OCI-LY7 (cell line): ENCODE measurements at regions not wholly inside any gene's neighbourhood (a gene's known extent, or its start where the extent isn't known, plus 50 kb on each side); places are given as distances from the start of the nearest gene placed in this dataset.
"Not testable (repeated sequence)": the region's sequence is repeated elsewhere in the genome, so short reads cannot be mapped to it uniquely, and the experiment has no call there.

ENCODE experiments used
- BruUV-seq: library from RNA; stranded (reverse); fragments of 400-500 nt; replicated peaks from 2 replicates; lab custom pipeline; 2021; lab: Mats Ljungman, UMichigan
- CTCF ChIA-PET: fragments of 300-600 bp; sonication (Branson Sonifier 250); formaldehyde crosslinking; loops from one replicate; lab custom pipeline; 2022; ENCODE audit warnings: antibody characterized with exemption; ENCODE audit not compliant: unreplicated experiment; lab: Charles Lee
- POLR2A ChIA-PET: fragments of 300-600 bp; sonication (Branson Sonifier 250); formaldehyde crosslinking; loops from one replicate; lab custom pipeline; 2022; ENCODE audit warnings: antibody characterized with exemption; lab: Charles Lee
- DNase-seq: peaks from one replicate; pipeline ENCODE4 v3.0.0-alpha.2; 2015; ENCODE audit warnings: low spot score
- H2AFZ ChIP-seq: fragments of 200-600 bp; sonication (generic), shearing (Covaris generic); 2 replicates; pipeline ENCODE4 v1.6.1; 2014; ENCODE audit warnings: mild to moderate bottlenecking, antibody characterized with exemption, low read length, moderate library complexity
- H3K27ac ChIP-seq: fragments of 200-600 bp; sonication (generic); 2 replicates; pipeline ENCODE4 v1.5.1; 2014; ENCODE audit warnings: mixed run types, low read depth, mild to moderate bottlenecking, moderate library complexity, low read length, inconsistent platforms; ENCODE audit not compliant: poor library complexity, severe bottlenecking
- H3K36me3 ChIP-seq: fragments of 200-600 bp; sonication (generic); 2 replicates; pipeline ENCODE4 v1.6.1; 2014; ENCODE audit warnings: mild to moderate bottlenecking, antibody characterized with exemption, low read length, moderate library complexity, mixed read lengths; ENCODE audit not compliant: insufficient read depth
- H3K4me1 ChIP-seq: fragments of 200-600 bp; sonication (generic); 2 replicates; pipeline ENCODE4 v1.5.1; 2014; ENCODE audit warnings: mild to moderate bottlenecking, low read length; ENCODE audit not compliant: insufficient read depth, poor library complexity, severe bottlenecking
- H3K4me2 ChIP-seq: fragments of 200-600 bp; sonication (generic); 2 replicates; pipeline ENCODE4 v1.6.1; 2014; ENCODE audit warnings: mild to moderate bottlenecking, low read length
- H3K4me3 ChIP-seq: fragments of 200-600 bp; sonication (generic); 2 replicates; pipeline ENCODE4 v1.5.1; 2014; ENCODE audit warnings: mild to moderate bottlenecking, low read depth, low read length; ENCODE audit not compliant: poor library complexity, severe bottlenecking
- H3K79me2 ChIP-seq: fragments of 200-600 bp; sonication (generic); 2 replicates; pipeline ENCODE4 v1.6.1; 2016; ENCODE audit warnings: low read depth, mild to moderate bottlenecking, low read length, moderate library complexity, mixed read lengths; ENCODE audit not compliant: insufficient read depth
- H3K9me2 ChIP-seq: fragments of 200-600 bp; sonication (generic); 2 replicates; pipeline ENCODE4 v1.6.1; 2016; ENCODE audit warnings: mild to moderate bottlenecking, low read length, mixed read lengths; ENCODE audit not compliant: insufficient read depth
- H3K9me3 ChIP-seq: fragments of 200-600 bp; sonication (generic); 2 replicates; pipeline ENCODE4 v1.6.1; 2014; ENCODE audit warnings: mild to moderate bottlenecking, mixed run types, low read length, mixed read lengths
- H4K20me1 ChIP-seq: fragments of 200-600 bp; sonication (generic); 2 replicates; pipeline ENCODE4 v1.6.1; 2014; ENCODE audit warnings: mild to moderate bottlenecking, antibody characterized with exemption, low read length, moderate library complexity, mixed read lengths; ENCODE audit not compliant: insufficient read depth
- EZH2phosphoT487 ChIP-seq: fragments of 200-600 bp; sonication (generic); IDR thresholded peaks from 2 replicates; pipeline ENCODE4 v1.6.1; 2018; ENCODE audit warnings: low read depth, borderline replicate concordance, mild to moderate bottlenecking, mixed run types, antibody characterized with exemption, low read length, moderate library complexity, mixed read lengths
- intact Hi-C: fragments of 100-400 bp; cut with micrococcal nuclease; formaldehyde crosslinking; loops from one replicate; pipeline ENCODE4 v1.10.0; 2022; ENCODE audit not compliant: unreplicated experiment
- TF ChIP-seq, protein P1 (sequence below): fragments of 200-600 bp; sonication (generic); conservative IDR thresholded peaks from 2 replicates; pipeline ENCODE4 v1.5.1; 2014; ENCODE audit warnings: mild to moderate bottlenecking, antibody characterized with exemption, low read length, moderate library complexity, mixed read lengths

DNA sequence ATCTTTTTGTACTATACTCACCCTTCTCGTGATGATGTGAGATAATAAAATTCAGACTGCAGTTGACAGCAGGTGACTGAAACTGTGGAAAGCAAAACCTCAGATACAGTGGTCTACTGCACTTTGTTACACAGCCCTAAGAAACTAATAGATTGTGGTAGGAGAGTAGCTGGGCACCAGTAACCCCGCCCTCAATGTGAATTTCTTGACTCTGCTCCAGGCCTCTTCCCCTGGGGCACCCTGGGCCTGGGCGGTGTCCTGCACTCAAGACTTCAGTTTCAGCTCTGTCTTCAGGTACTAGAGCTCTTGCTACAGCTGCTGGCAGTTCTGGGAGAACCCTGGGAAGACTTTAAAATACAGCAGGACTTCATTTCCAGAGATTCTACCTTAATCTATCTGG is 197.6 kb upstream of the AVPR1A start:
- H3K4me1 ChIP-seq, result no peaks in the 10 kb centered on the region
- no peak for DNase-seq
- H3K79me2 ChIP-seq, result no peaks in the 10 kb centered on the region
- no TSS peak for BruUV-seq
- ChIA-PET CTCF (no interaction called here), POLR2A (no interaction called here)
- no peak overlapping the region for H3K27ac ChIP-seq
- no peaks in the 10 kb centered on the region for H3K9me3 ChIP-seq
- no peak overlapping the region for H3K4me2 ChIP-seq
- TF ChIP-seq, protein P1, sequence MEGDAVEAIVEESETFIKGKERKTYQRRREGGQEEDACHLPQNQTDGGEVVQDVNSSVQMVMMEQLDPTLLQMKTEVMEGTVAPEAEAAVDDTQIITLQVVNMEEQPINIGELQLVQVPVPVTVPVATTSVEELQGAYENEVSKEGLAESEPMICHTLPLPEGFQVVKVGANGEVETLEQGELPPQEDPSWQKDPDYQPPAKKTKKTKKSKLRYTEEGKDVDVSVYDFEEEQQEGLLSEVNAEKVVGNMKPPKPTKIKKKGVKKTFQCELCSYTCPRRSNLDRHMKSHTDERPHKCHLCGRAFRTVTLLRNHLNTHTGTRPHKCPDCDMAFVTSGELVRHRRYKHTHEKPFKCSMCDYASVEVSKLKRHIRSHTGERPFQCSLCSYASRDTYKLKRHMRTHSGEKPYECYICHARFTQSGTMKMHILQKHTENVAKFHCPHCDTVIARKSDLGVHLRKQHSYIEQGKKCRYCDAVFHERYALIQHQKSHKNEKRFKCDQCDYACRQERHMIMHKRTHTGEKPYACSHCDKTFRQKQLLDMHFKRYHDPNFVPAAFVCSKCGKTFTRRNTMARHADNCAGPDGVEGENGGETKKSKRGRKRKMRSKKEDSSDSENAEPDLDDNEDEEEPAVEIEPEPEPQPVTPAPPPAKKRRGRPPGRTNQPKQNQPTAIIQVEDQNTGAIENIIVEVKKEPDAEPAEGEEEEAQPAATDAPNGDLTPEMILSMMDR, result no peak
- no peak for TF ChIP-seq EZH2phosphoT487
- H3K36me3 ChIP-seq, result no peaks in the 10 kb centered on the region
- intact Hi-C loops, result no loop called here
- H3K4me3 ChIP-seq, result no peak overlapping the region
- H3K9me2 ChIP-seq, result no peaks in the 10 kb centered on the region
- no peaks in the 10 kb centered on the region for H4K20me1 ChIP-seq
- no peak overlapping the region for H2AFZ ChIP-seq

DNA sequence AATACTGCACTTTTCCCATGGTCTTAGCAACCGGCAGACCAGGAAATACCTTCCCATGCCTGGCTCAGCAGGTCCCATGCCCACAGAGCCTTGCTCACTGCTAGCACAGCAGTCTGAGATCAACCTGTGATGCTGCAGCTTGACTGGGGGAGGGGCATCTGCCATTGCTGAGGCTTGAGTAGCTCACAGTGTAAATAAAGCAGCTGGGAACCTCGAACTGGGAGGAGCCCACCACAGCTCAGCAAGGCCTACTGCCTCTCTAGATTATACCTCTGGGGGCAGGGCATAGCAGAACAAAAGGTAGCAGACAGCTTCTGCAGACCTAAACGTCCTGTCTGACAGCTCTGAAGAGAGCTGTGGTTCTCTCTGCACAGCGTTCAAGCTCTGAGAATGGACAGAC is 186.2 kb upstream of the AVPR1A start:
- H3K4me3 ChIP-seq, DNase-seq, H4K20me1 ChIP-seq, H3K9me3 ChIP-seq, H2AFZ ChIP-seq, H3K4me2 ChIP-seq, intact Hi-C loops, CTCF ChIA-PET, BruUV-seq, H3K4me1 ChIP-seq, H3K36me3 ChIP-seq, H3K9me2 ChIP-seq, H3K27ac ChIP-seq, H3K79me2 ChIP-seq: not testable (repeated sequence)
- POLR2A ChIA-PET, result interaction anchor here (0.6 to 0.7 kb wide), 2 partner anchors 52 to 1462 kb away, joined by 3 read pairs; no protein-coding TSS in a partner anchor

DNA sequence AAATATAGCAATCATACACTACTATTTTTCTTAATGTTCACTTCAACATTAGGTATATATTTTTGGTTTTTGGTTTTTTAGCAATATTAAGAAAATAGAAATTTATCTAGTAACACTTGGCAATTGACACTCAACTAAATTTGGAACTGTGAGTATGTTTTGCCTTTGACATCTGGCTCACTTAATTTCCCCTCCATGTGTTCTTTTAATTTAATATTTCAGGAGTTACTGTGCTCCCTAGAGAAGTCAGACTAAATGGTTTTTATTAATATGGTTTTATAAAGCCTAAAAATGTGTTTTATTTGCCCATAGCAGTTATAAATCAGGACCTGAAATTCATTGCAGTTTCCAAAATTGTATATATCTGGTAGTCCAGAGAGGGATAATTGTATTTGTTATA is 175.3 kb upstream of the AVPR1A start:
- H3K4me2 ChIP-seq, result no peak overlapping the region
- BruUV-seq, result no TSS peak
- no peaks in the 10 kb centered on the region for H3K79me2 ChIP-seq
- H3K9me2 ChIP-seq, result no peaks in the 10 kb centered on the region
- H3K27ac ChIP-seq, result no peak overlapping the region
- DNase-seq, result no peak
- no peaks in the 10 kb centered on the region for H3K36me3 ChIP-seq
- ChIA-PET CTCF (no interaction called here), POLR2A (interaction anchor here (0.7 kb wide), 1 partner anchor 12 kb away, joined by 4 read pairs; no protein-coding TSS in a partner anchor)
- H2AFZ ChIP-seq, result no peak overlapping the region
- no peaks in the 10 kb centered on the region for H3K4me1 ChIP-seq
- H4K20me1 ChIP-seq, result no peaks in the 10 kb centered on the region
- H3K4me3 ChIP-seq, result no peak overlapping the region
- H3K9me3 ChIP-seq, result no peaks in the 10 kb centered on the region
- TF ChIP-seq, protein P1, result no peak
- no peak for TF ChIP-seq EZH2phosphoT487
- intact Hi-C loops, result no loop called here
